Posterior vena cava (tissue), 2 donors: ENCODE measurements at regions not wholly inside any gene's neighbourhood (a gene's known extent, or its start where the extent isn't known, plus 50 kb on each side); places are given as distances from the start of the nearest gene placed in this dataset.

Experiments used
- DNase-seq: peaks from one replicate; pipeline ENCODE4 v3.0.0-alpha.2; 2020; ENCODE audit warnings: low spot score
- intact Hi-C, 2 donors: fragments of 100-400 bp; cut with DNase I; formaldehyde crosslinking; loops; one replicate each; pipeline versions ENCODE4 v1.14.1 to v1.14.2; 2022 to 2023
- donor health status: DM: yes; HTN: yes; CAD: no.
- donor health status: DM: yes; HTN: yes; CAD: no.

GRCh38 chr4:104878936-104879335 is 267.7 kb upstream of the TET2 start:
- DNase-seq, result no peak
- intact Hi-C loops, result no loop called here

- DNase-seq, result no peak
- intact Hi-C loops, result no loop called here
These were observed 267.3 kb upstream of the TET2 start for GRCh38 chr4:104879367-104879766.

GRCh38 chr4:104879854-104880253 is 266.8 kb upstream of the TET2 start:
- DNase-seq, result no peak
- intact Hi-C loops, result no loop called here

- intact Hi-C loops, result no loop called here
- DNase-seq, result no peak
These were observed 265.4 kb upstream of the TET2 start for GRCh38 chr4:104881136-104881886.

GRCh38 chr4:104890598-104891275 is 255.9 kb upstream of the TET2 start:
- intact Hi-C loops, result no loop called here
- DNase-seq, result no peak

- intact Hi-C loops, result no loop called here
- no peak for DNase-seq
These were observed 249.7 kb upstream of the TET2 start for GRCh38 chr4:104896660-104897645.

GRCh38 chr4:104899863-104900262 is 246.8 kb upstream of the TET2 start:
- intact Hi-C loops, result no loop called here
- DNase-seq, result no peak

GRCh38 chr4:104901438-104901837 is 245.2 kb upstream of the TET2 start:
- no peak for DNase-seq
- intact Hi-C loops, result no loop called here

- intact Hi-C loops, result no loop called here
- no peak for DNase-seq
These were observed 244.6 kb upstream of the TET2 start for GRCh38 chr4:104901961-104902605.

- DNase-seq, result no peak
- intact Hi-C loops, result no loop called here
These were observed 241.6 kb upstream of the TET2 start for GRCh38 chr4:104905065-104905464.

- no peak for DNase-seq
- intact Hi-C loops, result no loop called here
These were observed 241.1 kb upstream of the TET2 start for GRCh38 chr4:104905546-104905945.

- DNase-seq, result no peak
- intact Hi-C loops, result no loop called here
These were observed 240.4 kb upstream of the TET2 start for GRCh38 chr4:104906276-104906675.

GRCh38 chr4:104907074-104907649 is 239.5 kb upstream of the TET2 start:
- no peak for DNase-seq
- intact Hi-C loops, result no loop called here

GRCh38 chr4:104907991-104908390 is 238.7 kb upstream of the TET2 start:
- DNase-seq, result no peak
- intact Hi-C loops, result no loop called here

- intact Hi-C loops, result no loop called here
- no peak for DNase-seq
These were observed 237.3 kb upstream of the TET2 start for GRCh38 chr4:104909376-104909775.

- intact Hi-C loops, result no loop called here
These were observed 234.2 kb upstream of the TET2 start for GRCh38 chr4:104912518-104912917.

GRCh38 chr4:104915373-104915772 is 231.3 kb upstream of the TET2 start:
- DNase-seq, result no peak
- intact Hi-C loops, result no loop called here

More at GRCh38 chr4:104912518-104912917, 234.2 kb upstream of the TET2 start:
- DNase-seq, result no peak

- no peak for DNase-seq
- intact Hi-C loops, result no loop called here
These were observed 230.8 kb upstream of the TET2 start for GRCh38 chr4:104915864-104916263.

- DNase-seq, result no peak
- intact Hi-C loops, result no loop called here
These were observed 227.3 kb upstream of the TET2 start for GRCh38 chr4:104919406-104919805.
